ENCODE measurements at regions not wholly inside any gene's neighbourhood (a gene's known extent, or its start where the extent isn't known, plus 50 kb on each side); places are given as distances from the start of the nearest gene placed in this dataset.

DNA sequence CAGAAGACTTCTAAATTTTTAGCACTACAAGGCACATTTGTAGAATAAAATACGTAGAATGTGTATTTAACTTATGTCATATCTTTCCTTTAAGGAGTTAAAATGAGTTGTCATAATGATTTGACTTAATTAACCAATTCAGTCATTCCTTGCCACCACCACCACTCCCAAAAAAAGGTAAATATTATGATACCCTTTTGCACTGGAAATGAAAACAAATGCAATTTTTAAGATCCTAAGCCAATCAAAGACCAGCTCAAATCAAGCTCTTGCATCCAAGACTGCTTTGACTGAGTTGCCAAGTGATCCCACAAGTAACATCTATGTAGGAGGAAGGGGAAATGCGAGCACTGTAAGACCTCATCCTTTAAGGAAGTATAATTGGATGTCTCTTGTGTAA, 426.6 kb upstream of the ATP11B start:
- no peak for DNase-seq

DNA sequence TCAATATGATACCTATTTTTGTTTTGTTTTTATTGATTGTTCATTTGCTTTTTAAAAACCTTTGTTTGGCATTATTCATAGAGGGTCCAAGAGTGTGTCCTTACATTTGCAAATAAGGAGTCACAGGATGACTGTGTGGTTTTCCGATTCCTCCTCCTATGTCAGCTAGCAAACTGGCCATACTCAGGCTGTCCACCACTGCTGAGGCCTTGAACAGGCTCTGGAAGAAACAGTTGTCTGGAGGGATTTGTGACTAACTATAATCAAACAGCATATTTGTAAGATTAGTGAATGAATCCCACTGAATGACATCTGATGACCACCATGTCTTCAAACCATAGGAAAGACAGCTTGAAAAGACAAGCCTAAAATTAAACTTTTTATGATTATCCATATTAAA, 423.4 kb upstream of the ATP11B start:
- DNase-seq, result no peak

DNA sequence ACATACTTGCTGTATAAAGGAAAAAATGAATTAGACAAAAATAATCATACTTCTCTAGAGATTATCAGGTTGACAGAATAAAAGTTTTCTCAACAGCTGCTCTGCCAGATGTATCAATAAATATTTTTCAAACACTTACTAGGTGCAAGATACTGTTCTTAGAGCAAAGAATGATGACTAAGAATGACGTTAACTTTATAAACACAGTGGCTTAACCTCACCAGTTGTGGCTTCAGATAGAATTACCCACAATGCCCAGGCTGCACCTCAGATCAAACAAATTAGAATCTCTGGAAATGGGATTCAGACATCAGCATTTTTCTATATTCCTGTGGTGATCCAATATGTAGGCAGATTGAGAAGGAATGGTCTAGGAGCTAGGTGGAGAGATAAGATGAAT, 422.4 kb upstream of the ATP11B start:
- peak; percentile 10 for DNase-seq

DNA sequence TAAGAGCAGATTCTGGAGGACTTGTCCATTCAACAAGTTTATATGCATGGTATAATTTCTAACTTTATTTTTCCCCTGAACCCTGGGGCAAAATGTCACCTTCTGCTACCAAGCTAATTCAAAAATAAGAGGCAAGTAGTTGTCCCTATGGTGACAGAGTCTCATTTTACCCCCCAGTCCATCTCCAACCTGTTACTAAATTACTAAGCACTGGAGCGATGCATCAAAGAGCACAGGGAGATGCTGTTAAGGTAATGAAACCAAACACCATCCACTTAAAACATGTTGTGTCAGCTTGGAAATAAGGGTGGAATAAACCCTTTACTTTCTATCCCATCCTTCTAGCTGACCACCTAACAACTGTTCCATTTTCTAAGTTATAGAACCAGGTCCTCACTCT, 417.4 kb upstream of the ATP11B start:
- DNase-seq, result no peak

DNA sequence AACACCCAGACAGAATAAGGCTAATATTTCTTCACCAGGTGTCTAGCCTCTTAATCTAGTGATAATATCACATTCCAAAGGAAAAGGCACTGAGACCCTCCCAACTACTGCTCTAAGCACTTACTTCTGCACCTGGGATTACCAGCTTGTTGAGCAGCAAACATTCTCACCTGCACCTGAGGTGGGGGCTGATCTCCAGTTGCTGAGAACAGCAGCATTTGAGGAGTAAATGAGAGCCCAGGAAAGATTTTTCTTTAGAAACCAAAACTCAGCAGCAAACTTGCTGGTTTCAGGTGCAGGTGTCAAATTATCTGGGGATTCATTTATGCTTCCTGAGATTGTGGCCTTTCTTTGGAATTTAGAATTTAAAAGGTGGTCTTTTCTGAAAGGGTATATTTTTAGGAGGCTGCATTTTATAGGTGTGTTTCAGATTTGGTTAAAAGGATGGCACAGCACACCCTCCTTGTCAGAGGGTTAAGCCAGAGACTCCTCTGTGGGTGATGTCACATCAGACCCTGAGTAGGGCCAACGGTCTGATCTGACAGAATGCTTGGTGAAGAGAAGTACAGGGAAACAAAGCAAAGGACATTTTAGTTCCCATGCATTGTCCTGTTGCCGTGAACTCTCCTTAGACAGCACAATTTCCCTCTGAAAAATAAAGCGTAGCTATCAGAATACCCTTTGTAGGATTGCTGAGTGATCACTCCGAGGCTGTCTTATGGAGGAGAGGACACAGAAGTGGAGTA, 411.0 kb upstream of the ATP11B start:
- no peak for DNase-seq

DNA sequence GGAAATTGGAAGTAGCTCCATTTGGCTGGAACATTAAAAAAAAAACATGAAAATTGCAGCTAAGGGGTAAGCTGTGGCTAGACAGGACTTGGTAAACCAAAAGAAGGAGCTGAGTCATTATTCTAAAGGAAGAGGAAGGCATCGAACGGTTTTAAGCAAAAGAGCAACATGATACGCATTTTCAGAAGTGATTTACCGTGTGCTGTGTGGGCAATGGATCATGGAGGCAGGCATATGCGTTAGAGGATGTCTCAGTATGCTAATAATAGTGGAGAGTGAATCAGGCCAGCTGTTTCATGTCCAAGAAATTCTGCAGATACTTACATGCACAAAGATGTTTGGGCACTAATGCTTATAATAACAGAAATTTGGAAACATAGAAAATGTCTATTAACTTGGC, 409.1 kb upstream of the ATP11B start:
- peak; percentile 2 for DNase-seq

DNA sequence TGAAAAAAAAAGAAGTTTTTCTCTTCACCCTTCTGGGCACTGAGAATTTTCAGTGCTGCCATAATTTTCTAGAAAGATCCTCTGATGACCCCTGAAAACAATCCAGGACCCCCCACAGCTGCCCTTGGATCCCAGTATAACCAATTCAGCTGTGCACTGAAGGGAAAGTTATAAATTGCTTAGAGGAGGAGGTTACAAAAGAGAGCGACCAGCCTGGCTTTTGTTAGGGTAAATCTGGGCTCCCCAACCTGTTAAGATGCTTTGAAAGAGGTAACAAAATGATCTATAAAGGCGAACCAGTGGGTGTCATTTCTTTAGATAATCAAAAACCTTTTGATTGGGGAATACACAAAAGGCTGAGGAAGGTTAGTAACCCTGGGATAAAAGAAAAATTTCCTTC, 407.9 kb upstream of the ATP11B start:
- DNase-seq, result no peak

DNA sequence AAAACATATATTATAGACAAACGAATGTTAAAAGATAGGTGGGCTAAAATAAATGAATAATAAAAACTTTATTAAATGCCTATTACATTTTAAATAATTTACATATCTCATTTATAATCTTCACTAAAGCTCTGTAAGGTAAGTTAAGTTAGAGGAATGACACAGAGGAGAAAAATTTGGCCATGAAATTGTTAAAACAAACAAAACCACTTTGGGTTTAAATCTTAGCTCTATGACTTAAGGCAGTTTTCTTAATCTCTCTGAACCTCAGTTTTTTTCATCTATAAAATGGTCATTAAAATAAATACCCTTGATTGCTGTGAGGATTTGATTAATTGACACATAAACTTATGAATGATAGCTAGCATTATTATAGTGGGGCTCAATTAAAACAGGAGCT, 404.8 kb upstream of the ATP11B start:
- no peak for DNase-seq

DNA sequence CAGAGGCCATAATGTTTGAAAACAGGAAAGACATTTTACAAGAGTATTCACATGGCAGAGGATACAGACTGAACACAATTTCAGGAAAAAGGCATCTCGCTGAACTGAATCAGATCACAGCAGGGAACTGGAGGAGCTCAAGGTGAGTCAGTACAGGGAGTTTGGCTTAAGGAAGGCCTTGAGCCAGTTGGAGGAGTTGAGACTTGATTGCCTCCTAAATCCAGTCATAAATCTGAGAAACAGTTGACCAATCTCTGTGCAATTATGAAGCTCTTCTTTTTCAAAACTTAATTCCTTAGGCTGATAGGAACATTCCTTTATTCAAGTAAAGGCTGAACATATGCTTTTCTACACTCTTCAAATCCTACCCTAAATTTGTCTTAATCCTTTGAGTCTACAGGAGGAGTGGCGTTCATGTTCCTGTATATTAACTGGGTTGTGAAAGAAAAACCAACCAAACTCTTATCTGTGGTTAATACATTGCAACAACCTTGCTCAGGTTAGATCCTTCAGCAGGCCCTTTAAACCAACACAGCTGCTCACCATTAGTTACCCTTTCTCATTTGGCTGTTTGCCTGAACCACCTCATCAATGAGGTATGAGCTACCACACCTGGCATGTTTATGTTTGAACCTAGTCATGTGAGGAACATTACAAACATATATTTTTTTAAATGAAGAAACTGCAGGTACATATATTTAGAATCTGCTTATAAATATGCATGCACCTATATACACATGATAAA, 404.1 kb upstream of the ATP11B start:
- no peak for DNase-seq

DNA sequence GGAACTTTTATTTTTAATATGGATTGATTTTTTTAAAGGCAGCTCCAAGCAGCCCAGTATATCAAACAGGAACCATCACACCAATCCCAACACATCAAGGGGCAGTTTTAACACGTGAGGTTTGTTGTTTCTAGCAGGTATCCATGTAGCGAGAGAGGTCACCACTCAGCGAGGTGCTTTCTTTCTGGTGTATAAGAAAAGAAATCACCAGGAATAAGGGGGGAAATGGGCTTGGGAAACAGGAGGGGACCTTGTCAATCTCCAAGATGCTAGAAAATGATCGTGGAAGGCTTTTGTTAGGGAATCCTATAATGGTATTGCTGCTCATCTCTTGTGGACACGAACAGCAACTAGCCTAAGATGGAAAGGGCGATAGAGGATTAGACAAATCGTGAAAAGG, 402.9 kb upstream of the ATP11B start:
- no peak for DNase-seq

DNA sequence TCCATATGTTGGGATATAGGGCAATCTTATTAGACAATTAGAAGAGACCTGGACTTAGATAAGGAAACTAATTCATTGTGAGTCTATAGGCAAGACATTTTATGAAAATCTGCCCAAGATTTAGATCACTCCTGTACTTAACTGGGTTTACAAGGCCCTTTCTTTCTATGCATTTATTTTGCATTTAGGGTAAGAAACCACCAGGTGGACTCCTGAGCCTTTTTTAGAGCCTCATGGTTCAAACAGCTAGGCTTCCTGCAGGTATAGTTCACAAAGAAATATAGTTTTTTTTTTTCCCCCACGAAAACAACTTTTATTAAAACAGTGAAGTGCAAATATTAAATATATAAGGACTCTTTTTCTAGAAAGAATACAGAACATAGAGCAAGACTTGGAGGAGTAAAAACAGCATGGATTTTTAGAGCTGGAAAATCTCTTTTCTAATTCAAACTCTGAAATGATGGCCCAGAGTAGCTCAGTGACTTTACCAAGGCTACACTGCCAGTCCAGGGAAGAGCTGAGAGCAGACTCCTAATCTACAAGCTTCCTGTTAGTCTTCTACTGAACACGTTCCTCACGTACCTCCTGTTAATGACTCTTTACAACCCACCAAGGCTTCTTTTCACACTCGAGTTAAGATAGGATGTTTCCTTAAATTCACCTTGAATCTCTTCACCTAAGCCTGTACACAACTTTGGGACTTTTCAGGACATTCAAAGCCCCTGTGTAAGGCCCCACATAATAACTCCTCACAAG, 400.9 kb upstream of the ATP11B start:
- DNase-seq, result no peak

DNA sequence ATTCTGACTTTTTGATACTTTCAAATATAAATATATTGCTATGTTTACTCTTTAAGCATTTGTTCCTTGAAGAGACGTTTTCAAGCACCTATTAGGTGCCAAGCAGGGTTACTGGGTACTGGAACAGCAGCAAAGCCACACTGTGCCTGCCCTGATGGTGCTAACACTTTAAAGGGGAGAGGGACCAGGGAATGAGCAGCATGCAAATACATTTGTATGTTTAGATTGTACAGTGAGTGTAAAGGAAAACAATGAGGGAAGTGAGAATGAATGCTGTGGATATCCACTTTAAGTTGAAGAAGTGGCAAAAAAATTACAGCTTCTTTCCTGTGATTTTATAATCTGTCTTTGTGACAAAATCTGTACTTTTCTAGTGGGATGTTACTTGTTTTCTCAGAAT, 400.2 kb upstream of the ATP11B start:
- no peak for DNase-seq

DNA sequence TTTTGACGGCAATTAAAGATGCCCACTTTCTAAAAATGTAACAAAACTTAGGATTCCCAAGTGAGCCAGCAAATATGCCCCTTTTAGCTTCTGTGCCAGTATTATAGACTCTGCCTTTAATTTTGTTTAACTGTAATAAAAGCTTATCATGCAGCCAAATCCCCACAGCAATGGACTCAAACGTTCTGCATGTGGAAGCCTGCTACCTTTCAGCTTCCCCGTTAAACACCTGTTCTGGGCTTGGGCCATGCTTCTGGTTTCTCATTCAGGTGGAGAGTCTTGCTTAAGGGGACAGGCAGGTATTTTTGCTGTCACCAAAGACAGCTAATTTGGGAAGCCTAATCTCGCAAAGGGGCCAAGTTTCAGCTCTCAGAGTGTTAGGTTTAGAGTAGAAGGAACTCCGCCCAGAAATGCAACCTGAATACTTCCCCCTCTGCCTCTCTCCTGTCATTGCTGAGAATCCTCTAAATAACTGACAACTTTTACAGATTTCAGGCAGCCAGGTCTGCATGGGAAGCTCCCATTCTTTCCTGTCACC, 399.4 kb upstream of the ATP11B start:
- no peak for DNase-seq

DNA sequence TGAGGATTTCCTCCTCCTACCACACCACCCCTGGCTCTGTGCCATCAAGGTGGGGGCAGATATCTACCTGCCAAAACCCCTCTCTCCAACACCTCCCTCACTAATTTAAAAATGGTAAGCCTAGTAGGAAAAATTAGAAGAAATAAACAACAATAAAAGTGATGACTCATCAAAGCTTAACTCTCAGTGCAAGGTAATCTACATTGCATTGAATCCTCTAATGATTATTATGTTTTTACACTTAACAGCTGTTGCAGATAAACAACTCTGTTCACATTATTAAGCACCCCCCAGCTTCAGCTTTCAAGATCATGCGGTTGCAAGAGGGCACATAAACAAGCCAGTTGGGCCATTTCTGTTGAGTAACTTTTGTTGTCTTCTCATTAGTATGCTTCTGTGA, 396.1 kb upstream of the ATP11B start:
- no peak for DNase-seq

DNA sequence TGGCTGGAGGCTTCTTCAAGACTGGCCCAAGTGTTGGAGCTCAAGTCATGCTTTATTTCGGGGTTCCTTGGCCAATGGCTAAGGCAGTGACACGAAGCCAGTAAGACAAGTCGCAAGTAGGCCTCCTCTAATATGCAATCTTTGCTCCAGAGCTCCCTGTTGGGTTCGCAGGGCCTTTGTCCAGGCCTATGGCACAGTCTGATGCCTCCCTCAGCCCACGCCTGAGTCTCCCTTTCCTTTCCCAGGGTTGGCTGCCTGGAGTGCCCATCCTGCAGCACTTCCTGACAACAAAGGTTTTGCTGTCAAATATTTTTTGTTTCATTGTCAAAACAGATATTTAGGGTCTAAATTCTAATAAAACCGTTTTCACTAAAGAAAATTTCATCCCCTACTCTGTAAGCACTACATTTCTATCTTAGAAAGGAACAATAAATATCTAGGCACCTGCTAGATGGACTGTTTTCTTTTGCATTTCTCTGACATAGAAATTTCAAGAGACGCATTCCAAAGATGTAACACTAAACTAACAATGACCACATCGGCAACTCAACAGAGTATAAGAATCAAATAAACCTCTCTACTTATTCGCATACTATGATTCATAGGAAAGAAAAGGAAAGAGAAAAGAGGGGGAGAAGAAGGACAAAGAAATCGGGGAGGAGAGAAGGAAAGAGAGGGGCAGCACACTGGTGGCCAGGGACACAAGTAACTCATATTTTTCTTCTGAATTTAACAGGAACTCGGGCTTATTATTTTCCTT, 393.1 kb upstream of the ATP11B start:
- DNase-seq, result no peak

DNA sequence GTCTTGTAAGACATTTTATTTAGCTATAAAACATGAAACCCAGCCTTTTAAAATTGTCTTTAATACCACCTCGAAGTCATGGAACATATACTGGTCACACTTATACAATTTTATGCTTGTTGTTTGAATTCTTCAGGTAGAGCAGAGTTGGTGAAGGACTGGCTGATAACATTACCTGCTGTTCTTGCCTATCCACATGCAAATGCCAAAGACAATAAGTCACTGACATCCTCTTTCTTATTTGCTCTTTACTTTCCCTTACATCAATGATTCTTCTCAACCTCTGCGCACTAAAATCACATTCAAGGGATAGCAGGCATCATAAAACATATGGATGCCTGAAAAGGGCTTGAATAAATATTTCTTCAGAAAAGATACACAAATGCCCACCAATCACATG, 392.5 kb upstream of the ATP11B start:
- DNase-seq, result no peak

DNA sequence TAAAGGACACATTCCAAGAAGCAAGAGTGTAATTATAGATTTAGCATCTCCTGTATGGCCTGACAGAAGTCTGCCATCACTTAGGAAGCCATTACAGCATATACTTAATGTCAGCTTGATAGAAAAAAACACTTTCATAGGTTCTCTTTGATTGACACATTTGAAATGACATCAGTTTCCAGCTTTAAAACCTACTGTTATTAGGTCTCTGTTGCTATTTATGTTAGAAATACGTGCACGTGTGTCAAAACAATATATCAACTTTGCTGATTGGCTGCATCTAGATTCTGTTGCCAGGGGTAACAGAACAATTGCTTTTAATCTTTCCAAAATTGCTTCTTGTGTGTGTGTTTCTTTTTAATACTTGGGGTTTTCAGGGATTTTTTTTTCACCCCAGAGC, 389.3 kb upstream of the ATP11B start:
- DNase-seq, result no peak

DNA sequence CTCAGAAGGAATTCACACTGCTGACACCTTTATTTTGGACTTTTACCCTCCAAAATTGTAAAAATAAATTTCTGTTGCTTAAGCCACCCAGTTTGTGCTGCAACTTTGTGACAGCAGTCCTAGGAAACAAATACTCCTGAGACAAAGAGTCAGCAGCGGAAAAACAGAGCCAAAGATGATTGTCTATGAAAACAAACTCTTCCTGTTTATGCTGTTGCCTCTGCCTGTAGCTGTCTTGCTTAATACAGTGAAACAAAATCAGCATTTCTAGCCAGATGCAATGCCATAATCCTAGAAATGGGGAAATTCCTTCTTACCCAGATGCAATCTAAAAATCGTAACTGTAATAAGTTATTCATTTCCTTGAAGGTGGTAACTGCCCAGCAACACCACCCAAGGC, 387.5 kb upstream of the ATP11B start:
- no peak for DNase-seq

DNA sequence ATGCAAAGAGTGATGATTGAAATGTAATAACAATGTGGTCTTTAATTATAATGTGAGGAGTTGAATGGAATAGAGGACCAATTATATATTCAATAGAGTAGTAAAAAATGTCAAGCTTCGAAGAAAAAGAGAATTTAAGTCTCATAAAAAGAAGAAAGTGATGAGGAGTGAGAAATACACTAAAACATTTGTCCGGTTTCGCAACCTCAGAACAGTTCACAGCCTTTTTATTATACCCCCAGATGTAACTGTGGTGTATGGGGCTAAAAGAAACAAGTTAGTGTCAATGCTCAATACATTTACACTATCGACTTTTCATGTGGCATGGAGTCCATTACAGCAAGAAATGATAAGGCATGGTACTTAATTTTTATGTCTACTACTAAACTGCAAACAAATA, 386.5 kb upstream of the ATP11B start:
- no peak for DNase-seq

DNA sequence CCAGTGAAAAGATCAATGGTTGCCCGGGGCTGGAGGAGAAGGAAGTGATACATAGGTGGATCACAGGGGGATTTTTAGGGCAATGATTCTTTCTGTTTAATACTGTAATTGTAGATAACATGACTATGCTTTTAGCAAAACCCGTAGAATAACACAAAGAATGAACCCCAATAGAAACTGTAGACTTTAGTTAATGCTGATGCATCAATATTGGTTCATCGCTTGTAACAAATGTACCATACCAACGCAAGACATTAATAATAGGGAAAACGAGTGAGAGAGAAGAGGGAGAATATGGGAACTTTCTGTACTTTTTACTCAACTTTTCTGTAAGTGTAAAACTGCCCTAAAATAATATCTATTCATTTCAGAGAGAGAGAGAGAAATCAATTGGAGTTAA, 383.3 kb upstream of the ATP11B start:
- DNase-seq, result no peak

DNA sequence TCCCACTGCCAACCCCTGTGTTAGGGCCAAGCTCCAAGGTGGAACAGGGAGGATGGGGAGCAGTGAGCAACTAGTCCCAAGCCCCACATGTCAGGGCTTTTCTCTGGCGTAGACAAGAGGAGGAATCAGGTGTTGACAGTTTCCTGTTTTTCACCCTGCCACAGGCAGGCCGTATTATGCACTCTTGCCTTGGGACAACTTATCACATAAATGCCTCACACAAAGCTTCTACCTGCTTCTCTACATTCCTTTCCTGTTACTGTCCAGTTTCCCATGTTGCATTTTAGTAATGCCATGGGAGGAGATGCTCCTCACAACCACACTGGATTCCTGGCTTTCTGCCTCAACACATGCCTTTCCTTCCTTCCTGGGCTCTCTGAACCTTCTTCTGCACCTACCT, 381.2 kb upstream of the ATP11B start:
- DNase-seq, result no peak

DNA sequence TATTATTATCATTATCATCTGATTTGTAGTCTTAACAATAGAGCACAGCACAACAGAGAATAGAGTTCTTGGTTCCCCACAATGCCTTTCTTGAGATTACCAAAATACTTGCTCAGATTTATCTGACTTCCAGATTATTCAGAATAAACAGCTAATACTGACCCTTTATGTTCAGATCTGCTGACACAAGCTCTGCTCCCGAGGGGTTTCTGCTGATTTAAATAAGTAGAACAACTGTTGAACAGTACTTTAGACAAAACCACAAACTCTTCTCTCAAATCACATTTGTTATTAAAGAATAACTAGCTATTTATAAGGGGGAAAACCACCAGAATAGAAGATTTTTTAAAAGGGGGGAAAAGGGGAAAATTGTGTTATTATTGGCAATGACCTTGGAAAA, 380.2 kb upstream of the ATP11B start:
- no peak for DNase-seq

DNA sequence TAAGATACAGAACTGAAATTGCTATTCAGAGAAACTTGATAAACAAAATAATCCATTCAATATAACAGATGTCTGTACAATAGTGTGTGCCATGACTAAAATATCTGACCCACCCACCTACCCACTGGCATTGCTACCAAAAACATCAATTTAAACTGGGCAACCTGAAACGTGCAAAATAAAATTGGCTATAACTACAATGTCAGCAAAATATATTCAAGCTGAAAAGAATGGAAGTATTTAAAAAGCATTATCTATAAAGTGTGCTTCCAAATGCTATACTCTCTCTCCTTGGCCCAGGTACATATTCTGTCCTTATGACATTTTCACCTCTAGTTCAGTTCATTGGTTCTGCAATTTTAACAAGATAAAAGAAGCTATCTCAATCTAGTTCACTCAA, 379.6 kb upstream of the ATP11B start:
- DNase-seq, result no peak
